HG03378 (cell line): ENCODE measurements at regions not wholly inside any gene's neighbourhood (a gene's known extent, or its start where the extent isn't known, plus 50 kb on each side); places are given as distances from the start of the nearest gene placed in this dataset.

ENCODE experiments used
- ATAC-seq: cut with Tn5 transposase; IDR thresholded peaks from one replicate; pipeline ENCODE4 v1.9.1; 2021; ENCODE audit warnings: mild to moderate bottlenecking, moderate library complexity; ENCODE audit not compliant: unreplicated experiment

DNA sequence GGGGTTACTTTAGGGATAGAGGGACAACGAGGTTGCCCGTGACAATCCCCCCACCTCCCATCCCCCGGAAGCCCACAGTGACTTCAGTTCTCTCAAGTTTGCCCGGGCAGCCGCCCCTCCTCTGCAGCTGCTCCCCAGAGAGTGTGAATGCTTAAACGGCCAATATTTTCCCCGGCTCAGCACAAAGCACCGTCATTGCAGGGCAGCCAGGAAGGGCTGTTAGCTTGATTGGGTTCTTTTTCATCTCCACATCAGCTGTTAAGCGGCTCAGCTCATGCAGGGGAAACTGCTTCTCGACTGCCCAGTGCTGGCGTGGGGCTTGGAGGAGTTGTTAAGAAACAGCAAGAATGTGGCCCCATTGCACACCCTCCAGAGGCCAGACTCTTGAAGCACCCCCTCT lies 120.5 kb upstream of the NCOR2 start:
- no peak for ATAC-seq

DNA sequence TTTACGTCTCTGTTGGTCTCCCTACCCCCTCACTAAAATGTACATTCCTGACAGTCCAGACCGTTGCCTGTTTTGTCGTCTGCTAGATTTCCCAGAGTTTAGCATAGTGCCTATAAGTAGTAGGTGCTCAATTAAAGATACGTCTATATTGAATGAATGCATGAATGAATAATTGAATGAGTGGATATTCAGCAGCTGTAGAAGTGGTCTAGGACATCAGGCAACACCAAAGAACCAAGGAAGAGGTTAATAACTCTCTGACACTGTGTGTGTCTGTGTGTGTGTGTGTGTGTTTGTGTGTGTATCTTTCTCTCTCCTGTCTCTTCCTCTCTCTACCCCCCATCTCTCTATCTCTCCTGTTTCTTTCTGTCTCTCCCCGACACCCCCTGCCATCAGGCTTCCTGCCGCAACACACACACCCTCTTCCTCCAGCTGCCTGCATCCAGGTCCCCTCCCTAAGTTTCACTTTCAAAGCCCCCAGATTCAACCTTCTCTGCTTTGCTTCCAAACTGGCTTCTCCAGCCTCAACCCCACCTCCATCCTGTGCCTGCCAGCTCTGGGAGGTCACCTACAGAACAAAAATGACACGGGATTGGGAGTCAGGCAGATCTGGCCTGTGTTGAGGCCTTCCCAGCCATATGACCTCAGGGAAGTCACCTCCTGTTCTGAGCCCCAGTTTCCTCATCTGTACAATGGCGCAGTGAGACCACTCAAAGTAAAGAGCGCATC lies 119.9 kb upstream of the NCOR2 start:
- ATAC-seq, result no peak

DNA sequence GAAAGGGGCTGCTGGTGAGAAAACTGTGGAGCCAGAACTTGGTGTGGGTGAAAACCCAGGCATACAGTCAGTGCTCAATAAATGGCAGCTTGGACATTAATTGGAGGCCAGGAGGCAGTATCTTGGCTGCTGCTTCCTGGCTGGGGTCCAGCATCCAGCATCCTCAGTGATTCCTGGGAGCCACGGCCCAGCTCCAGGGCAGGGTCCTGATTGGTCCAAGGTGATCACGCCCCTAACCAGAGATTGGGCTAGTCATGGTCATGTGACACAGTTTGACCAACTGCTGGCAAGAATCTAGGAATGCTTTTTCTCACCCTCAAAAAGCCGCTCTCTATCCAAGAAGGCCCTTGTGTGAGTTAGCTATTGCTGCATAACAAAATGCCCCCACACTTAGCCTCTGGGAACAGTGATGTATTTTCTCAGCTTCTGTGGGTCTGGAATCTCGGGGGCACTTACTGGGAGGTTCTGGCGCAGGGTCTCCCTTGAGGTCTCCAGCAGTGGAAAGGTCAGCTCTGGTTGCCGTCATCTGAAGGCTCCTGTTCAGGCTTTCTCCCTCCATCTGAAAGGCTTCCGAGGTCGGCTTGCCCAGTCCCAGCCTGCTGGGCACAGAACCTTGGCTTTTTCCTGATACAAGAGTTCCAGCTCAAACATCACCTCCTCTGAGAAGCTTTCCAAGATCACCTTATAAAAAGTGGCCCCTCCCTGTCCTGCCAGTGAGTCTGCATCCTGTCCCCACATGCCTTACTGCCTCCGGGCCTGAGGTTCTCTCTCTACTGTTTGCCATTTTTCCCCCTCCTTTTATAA lies 119.2 kb upstream of the NCOR2 start:
- ATAC-seq, result no peak

DNA sequence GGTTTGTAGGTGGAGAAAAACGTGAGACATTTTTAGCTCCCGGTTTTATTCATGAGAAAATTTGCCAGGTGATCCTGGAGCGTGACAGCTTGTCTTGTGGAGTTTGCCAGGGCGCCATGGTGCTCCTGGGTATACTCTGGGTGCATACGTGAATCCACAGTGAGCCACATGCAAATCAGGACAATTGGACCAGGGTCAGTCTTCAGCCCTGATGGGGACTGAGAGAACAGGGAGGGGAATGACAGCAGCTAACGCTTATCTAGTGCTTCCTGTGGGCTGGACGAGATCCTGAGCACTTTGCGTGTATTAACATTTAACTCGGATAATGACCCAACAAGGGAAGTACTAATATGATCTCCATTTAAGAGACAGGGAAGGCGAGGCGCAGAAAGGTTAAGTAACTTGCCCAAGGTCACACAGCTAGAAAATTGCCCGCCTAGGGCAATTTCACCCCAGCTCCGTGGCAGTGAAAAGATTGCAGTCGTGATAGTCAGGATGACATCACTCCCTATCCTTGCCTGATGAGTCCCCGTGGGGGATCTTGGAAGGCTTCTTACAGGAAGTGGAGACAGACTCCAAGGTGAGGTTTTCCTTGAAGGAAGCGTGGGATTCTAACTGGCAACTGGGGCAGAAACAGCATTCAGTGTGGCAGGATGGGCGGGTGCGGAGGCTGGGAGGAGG lies 118.4 kb upstream of the NCOR2 start:
- no peak for ATAC-seq

DNA sequence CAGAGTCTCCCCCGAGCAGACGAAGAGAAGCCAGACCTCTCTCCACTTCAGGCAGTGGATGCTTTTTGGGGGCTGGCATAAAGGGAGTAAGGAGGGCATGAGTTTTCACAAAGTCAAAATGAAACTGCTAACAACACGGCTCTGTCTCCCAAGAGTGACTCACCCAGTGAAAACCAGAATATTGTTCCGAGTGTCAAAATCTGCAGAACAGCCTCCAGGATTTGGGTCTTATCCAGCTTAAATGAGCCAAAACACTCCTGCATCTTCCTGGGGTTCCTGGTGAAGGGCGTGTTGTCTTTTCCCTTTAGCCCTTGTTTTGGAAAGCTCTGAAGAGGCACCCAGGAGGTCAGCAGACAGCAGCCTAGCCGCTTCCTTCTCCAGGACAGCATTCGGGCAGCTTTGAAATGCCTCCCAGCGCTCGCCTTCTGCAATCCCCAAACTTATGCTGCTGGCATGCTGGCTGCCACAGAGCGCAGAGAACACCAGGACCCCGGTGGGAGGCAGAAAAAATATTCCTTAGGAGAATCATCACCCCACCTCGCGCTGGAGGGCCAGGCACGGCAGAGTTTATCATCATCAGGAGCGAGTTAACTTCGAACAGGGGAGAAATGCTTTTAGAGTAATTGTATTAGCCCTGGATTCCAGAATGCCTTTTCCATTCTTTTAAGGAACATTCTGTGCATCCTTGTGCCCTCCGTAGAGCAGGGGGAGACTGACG lies 117.7 kb upstream of the NCOR2 start:
- ATAC-seq, result no peak

DNA sequence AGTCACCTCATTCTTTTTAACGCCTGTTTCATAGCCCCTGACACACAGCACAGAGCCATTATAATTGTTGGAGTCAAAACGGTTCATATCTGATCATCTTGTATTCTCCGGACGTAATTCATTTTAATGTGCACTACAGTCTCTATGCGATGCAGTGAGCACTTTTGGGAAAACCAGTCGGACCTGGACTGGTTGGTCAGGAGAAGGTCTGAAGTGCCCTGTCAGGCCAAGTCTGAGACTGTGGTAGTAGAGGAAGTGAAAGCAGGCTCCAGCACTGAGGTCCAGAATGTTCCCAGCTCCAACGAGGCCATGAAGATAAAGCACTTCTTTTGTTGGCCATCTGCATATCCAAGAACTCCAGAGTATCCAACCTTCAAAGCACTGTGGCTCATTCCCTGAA lies 117.1 kb upstream of the NCOR2 start:
- ATAC-seq, result no peak

DNA sequence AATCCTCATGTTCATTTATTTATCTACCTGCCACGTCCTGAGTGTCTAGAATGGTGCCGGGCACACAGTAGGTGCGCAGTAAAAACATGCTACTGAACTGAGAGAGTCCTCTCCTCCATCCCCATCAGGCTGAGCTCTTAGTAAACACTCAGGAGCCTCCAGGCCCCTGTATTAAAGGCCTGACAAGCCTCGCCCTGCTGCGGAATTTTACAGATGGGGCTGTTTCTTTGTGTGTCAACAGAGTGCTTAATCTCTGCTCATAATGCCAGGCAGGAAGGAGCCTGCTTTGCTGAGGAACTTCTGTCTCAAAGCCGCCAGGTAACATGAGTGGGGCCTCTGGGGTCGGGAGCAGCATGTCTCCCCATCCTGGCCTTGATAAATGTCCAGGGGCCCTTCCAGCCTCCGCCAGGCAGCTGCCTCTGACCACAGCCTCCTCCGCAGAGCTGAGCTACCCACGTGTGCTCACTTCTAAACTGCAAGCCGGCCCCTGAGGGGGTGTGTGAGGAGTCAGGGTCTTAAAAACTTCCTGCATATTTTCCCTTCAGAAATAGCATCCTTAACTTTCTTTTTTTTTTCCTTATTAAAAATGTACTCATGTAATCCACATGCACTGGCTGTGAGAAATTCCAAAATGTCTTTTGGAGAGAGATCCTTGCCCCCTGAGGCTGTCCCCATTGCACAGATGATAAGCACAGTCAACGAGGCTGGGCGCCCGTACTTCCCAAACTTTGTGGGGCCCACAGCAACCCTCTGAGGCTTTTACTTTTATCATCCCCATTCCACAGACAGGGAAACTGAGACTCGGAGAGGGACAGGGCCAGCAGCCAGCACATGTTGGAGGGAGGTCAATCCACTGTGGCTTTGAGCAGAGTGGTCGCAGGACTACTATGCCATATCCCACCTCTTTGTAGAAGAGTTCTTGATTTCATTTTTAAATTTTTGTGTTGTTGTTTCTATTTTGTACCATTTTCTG lies 116.0 kb upstream of the NCOR2 start:
- ATAC-seq, result no peak

DNA sequence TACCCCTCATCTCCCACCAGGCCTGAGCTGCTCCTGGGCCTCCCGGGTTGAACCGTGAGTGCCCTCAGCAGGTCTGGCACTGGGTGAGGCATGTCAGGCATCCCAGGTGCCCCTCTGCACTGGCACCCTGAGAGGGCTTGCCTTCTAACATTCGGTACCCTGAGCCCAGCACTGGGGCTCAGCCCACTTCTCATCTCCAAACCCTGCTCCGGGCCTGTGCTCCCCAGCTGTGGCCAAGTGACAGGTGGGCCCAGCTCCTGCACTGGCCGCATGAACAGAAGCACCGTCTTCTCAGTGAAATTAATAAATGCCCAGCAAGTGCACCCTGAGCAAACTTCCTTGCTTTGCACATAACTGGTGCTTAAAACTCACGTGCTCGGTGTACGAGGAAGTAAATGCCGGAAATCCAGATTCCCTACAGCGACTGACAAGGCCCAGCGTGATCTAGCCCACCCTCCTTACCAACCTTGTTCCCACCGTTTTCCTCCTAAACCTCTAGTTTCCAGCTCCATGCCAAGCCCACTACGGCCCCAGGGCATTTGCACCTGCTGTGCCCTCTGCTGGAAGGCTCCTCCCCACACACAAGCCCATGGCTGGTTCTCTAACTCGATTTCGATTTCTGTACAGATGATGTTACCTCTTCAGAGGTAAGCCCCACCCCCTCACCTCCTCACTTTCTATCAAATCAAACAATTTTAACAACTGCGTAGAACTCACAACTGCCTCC lies 115.2 kb upstream of the NCOR2 start:
- ATAC-seq, result no peak

DNA sequence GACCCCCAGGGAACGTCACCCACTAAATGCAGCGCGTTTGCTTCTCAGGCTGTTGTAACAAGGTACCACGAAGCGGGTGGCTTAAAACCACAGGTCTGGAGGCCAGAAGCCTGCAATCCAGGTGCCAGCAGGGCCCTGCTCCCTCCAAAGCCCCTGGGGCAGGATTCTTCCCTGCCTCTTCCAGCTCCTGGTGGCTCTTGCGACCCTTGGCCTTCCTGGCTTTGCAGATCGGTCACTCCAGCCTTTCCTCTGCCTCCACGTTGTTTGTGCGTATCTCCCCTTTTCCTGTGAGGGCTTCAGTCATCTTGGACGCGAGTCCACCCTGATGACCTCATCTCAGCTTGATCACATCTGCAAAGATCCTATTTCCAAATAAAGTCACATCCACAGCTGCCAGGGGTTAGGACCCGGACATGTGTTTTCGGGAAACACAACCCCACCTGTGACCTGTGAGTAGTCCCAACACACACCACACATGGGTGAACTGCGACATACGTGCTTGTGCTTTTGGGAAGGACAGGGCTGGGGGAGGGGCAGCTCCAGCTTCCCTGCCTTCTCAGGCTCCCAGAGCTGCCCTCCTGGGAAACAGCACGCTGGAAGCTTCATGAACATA lies 114.5 kb upstream of the NCOR2 start:
- ATAC-seq, result no peak

DNA sequence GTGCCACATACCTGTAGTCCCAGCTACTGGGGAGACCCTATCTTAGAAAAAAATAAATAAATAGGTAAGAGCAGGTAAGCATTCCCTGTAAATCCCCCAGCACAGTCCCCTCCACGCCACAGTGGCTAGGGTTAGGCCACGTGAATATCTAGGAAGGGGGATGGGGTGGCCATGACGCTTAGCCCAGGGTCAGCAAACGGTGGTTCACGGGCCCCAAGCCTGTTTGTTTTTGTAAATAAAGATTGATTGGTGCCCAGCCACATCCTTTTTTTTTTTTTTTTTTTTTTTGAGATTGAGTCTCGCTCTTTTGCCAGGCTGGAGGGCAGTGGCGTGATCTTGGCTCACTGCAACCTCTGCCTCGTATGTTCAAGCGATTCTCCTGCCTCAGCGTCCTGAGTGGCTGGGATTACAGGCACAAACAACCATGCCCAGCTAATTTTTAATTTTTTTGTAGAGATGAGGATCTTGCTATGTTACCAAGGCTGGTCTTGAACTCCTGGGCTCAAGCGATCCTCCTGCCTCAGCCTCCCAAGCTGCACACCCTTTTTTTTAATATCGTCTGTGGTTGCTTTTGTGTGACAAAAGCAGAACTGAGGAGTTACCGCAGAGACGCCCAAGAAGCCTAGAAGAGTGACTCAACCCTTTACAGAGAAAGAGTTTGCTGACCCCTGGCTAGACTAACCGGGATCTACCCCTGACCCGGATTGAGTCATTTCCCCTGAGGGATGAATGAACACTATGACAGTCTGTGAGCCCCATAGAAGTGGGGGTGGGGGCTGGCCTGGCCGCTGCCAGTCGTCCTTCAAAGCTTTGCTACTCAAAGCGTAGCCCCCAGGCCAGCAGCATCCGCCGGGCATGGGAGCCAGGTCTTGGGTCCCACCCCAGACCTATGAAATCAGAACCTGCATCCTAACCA lies 113.7 kb upstream of the NCOR2 start:
- no peak for ATAC-seq

DNA sequence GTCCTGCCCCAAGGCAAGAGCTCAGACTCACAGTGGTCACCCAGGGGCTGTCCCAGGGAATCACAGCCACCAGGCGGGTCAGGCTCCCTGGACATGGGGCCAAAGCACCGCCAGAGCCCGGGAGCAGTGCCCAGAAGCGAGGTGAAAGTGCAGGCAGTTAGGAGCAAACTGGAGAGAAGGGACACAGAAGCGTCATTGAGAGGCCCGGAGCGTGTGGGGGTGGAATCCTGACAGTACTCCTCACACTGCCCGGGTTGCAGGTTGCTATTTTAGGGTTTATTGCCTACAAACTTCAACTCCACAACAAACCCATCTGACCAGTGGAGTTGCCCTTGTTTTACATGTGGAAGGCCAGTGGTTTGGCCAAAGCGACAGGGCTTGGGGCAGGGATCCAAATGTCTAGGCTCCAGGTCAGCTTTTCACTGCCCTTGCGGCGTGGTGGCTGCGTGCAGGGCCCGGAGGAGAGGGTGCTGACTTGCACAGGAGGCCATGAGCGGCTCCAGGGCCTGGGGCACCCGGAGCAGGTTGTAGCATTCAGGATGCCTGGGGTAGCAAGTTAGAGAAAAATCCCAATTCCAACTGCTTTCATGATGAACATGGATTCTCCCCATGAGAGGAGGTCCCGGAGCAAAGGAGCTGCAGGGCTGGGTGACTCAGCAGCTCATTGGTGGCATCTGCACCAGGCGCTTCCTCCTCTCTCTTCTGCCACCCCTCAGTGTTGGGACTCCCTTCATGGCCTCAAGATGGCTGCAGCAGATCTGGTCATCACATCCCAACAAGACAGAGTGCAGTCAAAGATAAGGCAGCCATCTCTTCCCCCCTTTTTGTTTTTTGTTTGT lies 112.3 kb upstream of the NCOR2 start:
- ATAC-seq, result no peak

DNA sequence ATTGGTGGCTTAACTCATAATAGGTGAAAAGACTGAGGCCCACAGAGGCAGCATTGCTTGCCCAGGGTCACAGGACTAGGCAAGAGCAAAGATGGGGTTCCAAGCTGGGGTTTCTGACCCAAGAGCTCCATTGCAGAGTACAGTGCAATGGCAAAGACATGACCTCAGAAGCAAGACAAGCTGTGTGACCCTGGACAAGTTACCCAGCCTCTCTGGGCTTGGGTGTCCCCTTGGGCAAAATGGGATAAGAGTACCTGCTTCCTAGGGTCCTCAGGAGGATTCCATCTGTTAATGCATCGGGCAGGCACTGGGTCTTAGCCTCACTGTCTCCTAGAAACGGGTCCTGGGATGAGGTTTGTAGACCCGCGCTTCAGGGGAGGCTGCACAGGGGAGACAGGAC lies 111.6 kb upstream of the NCOR2 start:
- no peak for ATAC-seq

DNA sequence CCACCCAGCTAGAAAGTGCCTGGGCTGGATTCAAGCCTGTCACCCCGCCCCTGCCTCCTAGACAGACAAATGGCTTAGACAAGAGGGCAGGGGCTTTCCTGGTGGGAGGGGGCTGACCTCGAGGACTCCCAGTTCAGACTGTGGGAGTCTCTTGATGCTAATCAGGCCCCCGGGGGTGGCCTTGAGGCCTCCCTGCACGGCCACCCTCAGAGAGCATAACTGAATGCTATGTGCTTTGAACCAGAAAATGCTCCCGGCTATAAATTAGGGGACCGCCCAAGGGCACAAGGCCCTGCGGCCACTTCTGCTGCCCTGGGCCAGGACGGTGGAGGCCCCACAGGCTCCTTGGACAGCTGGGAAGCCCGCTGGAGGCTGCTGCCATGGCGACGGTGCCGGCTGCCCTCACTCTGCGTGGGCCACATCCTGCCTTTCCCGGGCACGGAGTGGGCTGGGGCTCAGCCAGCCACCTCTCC lies 111.0 kb upstream of the NCOR2 start:
- no peak for ATAC-seq

DNA sequence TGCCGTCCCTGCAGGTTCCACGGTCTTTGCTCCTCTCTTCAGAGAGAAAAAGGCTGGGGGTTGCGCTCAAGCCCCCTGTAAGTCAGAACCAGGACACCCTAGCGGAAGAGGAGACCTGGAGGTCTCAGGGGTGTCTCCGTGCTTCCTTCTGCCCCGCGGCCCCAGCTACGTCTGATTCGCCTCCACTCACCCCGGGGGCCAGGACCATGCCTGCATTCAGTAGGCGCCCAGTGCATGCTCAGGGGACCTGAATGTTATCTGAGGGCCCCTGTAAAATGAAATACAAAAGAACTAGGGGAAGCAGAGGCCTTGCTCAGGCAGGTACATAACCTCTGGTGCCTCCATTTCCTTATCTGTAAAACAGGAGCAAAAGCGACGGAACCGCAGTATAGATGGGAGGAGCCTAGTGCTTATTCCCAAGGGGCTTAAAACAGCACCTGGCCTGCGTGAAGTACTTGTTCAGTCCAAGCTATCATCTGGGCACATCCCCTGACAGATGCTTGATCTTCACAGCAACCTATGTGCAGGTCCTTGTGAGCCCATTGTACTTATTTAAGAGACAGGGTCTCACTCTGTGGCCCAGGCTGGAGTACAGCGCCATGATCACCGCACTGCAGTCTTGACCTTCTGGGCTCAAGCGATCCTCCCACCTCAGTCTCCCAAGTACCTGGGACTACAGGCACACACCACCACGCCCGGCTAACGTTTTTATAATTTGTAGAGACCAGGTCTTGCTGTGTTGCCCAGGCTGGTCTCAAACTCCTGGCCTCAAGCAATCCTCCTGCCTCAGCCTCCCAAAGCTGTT lies 110.3 kb upstream of the NCOR2 start:
- no peak for ATAC-seq

DNA sequence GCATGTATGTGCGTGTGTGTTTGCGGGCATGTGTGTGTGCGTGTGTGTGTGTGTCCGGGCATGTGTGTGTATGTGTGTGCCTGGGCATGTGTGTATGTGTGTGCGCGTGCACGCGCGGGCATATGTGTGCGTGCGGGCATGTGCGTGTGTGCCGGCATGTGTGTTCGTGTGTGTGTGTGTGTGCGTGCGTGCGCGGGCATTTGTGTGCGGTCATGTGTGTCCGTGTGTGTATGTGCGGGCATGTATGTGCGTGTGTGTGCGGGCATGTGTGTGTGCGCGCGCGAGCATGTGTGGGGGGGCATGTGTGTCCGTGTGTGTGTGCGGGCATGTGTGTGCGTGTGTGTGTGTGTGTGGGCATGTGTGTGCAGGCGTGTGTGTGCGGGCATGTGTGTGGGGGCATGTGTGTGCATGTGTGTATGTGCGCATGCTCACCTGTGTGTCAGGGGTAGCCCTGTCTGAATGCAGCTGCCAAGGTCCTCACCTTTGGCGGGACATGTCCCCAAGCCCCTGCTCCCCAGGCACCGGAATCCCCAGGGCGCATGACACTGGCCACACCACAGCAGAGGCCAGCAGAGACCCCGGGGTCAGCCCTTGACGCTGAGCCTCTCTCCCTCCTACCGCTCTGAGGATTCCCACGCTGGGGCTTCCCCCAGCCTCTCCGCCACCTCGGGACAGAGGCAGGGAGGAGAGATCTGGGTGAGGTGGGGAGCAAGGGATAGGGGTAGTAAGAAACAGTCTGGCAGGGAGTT lies 109.5 kb upstream of the NCOR2 start:
- no peak for ATAC-seq
